Bronchial epithelial cell (primary cell): ENCODE measurements at regions not wholly inside any gene's neighbourhood (a gene's known extent, or its start where the extent isn't known, plus 50 kb on each side); places are given as distances from the start of the nearest gene placed in this dataset.

Source experiments
- DNase-seq: peaks from one replicate; pipeline ENCODE4 v3.0.0-alpha.2; 2010; ENCODE audit warnings: low read depth
- FAIRE-seq: peaks from 2 replicates; lab custom pipeline; 2011; peaks lifted over from hg19 to GRCh38; lab: Jason Lieb, UNC
- H3K27me3 ChIP-seq: 2 replicates; pipeline ENCODE4 v1.5.1; 2011; ENCODE audit warnings: low read length; ENCODE audit not compliant: control insufficient read depth, insufficient read depth
- H3K36me3 ChIP-seq: 2 replicates; pipeline ENCODE4 v1.5.1; 2011; ENCODE audit warnings: low read length; ENCODE audit not compliant: control insufficient read depth, insufficient read depth
- H3K4me3 ChIP-seq: 2 replicates; pipeline ENCODE4 v1.5.1; 2011; ENCODE audit warnings: mild to moderate bottlenecking, low read depth, low read length, control low read depth
- TF ChIP-seq, protein P1 (sequence below): IDR thresholded peaks from 2 replicates; pipeline ENCODE4 v1.5.1; 2011; ENCODE audit warnings: mild to moderate bottlenecking, moderate library complexity, low read length, control low read depth, inconsistent platforms; ENCODE audit not compliant: insufficient read depth, severe bottlenecking

DNA sequence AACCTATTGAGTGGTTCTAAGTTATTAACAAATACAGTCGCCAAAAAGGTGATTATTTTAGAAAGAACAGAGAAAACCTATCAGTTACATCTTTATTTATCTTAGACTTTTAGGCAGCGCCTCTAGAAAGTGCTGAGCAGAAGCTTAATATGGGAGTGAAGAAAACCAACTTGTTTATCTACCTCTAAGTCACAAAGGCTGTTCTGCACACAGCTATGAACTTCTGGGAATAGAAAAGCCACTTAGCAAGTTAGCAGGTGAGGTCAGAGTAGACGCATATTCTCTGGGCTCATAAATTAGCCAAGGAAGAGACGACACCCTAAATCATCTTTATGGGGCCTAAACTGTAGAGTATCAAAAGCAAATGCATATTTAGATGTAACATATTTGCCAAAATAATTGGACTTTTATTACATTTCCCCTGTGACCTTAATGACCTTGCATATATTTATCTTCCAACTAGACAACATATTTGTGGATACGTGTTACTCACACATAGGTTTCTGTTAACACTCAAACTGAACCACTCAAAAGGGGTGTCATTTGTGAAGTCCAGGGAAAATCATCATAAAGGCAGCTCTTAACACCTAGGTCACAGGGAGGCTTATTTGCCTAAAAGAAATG is 267.1 kb downstream of the ADGB start:
- Histone ChIP-seq H3K4me3 (no peak overlapping the region), H3K27me3 (no peaks in the 10 kb centered on the region), H3K36me3 (no peaks in the 10 kb centered on the region)
- TF ChIP-seq, protein P1, sequence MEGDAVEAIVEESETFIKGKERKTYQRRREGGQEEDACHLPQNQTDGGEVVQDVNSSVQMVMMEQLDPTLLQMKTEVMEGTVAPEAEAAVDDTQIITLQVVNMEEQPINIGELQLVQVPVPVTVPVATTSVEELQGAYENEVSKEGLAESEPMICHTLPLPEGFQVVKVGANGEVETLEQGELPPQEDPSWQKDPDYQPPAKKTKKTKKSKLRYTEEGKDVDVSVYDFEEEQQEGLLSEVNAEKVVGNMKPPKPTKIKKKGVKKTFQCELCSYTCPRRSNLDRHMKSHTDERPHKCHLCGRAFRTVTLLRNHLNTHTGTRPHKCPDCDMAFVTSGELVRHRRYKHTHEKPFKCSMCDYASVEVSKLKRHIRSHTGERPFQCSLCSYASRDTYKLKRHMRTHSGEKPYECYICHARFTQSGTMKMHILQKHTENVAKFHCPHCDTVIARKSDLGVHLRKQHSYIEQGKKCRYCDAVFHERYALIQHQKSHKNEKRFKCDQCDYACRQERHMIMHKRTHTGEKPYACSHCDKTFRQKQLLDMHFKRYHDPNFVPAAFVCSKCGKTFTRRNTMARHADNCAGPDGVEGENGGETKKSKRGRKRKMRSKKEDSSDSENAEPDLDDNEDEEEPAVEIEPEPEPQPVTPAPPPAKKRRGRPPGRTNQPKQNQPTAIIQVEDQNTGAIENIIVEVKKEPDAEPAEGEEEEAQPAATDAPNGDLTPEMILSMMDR, result no peak
- DNase-seq, result no peak
- FAIRE-seq, result no peak

DNA sequence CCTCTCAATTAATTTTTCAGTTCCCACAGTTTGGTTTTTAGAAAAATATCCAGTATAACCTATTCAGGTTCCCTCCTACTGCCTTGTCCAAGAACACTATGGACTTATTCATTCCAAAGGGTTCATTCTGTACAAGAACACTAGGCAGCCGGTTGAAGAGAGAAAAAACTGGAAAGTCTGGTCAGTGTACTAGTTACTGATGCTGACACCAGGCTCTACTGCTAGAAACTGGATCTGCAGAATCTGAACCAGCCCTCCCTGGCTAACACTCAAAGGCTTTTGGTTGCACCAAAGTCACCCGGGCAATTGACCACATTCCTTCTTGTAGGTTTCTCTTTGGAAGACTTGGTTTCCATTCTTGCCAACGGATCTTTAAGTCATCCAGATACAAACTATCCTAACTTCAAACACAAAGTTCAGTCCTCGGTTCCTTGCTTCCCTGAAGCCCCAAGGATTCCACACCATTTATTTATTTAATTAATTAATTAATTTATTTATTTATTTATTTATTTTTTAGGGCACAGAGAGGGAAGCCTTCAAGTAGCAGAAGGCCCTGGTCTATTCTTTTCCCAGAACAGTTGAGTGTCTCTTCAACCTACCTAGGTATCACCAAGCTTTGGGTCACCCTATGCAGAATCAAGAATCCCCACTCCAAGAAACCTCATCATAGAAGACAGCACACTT is 268.1 kb downstream of the ADGB start:
- DNase-seq, result no peak
- FAIRE-seq, result no peak
- Histone ChIP-seq H3K36me3 (no peaks in the 10 kb centered on the region), H3K27me3 (no peaks in the 10 kb centered on the region), H3K4me3 (no peak overlapping the region)
- TF ChIP-seq, protein P1, result no peak

DNA sequence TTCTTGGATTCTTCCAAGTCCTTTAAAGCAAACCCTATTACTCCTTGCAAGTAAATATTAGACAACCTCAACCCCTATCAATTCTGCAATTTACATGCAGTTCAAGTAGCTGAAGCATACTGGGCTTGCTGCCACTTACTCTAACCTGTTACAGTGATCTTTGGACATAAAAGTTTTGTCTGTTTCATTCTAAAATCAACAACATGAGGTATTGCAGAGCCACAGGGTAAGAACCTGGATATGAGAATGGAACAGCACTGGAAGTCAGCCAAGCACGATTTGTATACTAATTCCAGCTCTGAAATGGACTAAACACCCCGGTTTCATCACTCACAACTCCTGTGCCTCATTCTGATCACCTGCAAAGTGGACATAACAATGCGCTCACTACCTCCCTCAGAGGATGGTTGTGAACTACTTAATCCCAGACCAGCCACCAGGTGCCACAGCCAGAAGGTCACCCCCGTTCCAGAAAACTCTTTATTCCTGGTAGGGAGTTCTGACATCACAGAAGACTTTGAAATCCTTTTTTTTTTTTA is 270.0 kb downstream of the ADGB start:
- FAIRE-seq (peak; percentile 66), DNase-seq (no peak)
- Histone ChIP-seq H3K36me3 (no peaks in the 10 kb centered on the region), H3K27me3 (no peaks in the 10 kb centered on the region), H3K4me3 (no peak overlapping the region)
- TF ChIP-seq, protein P1, result no peak

DNA sequence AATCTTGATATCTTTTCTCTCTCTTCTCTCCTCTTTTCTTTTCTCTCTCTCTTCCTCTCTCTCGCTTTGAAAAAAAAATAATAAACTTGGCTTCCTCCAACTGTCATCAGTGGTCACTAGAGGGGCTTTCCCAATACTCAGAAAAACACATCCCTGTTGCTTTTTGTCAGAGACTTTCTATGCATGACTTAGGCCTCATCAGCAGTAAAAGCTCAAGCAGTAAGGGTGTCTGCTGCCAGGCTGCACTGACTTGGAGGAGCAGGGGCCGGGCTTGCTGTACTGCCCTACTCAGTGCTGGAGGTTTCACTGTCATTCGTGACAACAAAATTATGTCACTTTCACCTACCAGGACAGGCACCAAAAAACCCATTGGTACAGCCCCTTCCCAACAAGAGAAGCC is 272.0 kb downstream of the ADGB start:
- FAIRE-seq, result no peak
- no peak for DNase-seq
- Histone ChIP-seq H3K27me3 (no peaks in the 10 kb centered on the region), H3K36me3 (no peaks in the 10 kb centered on the region), H3K4me3 (no peak overlapping the region)
- TF ChIP-seq, protein P1, result no peak

DNA sequence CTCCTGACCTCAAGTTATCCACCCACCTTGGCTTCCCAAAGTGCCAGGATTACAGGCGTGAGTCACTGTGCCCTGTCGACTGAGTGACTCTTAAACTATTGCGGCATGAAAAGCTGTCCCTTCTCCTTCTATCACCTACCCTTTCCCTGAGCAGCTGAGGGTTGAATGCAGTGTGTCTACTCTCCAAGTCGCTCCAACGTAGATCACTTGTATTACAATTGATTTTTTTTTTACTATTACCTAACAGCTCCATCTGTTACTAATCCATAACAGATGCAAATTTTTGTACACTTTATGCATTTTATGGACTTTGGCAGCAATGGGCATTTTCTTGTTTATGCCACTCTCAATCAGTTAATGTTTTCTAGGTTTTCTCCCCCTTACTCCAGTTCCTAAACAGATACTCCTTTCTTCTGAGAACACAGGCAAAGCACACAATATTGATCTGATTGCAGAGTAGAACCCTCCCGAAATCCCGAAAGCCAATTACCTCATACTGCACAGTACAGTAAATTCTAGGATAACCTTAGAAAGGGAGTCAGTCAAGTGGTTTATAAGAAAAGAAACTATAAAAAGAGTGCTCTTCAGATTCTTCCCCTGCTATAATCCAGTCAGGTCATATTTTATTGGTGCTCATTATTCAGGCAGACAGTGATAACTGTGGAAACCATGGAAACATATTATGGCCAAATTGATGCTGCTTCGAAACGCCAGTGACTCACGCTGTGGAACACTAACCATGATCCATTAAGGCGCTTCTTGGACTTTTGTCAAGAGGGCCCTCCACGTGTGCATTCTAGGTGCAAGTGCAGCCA is 273.0 kb downstream of the ADGB start:
- no peaks in the 10 kb centered on the region for H3K27me3 ChIP-seq
- FAIRE-seq (no peak), DNase-seq (no peak)
- TF ChIP-seq, protein P1, result no peak
- no peaks in the 10 kb centered on the region for H3K36me3 ChIP-seq
- no peak overlapping the region for H3K4me3 ChIP-seq
